Stimulated activated CD4-positive, alpha-beta T cell treated with anti-CD3 and anti-CD28 coated beads, Interleukin-12 subunit alpha, Interleukin-12 subunit beta, amount 100 ng/mL, for 24 hours (primary cell): ENCODE measurements at regions not wholly inside any gene's neighbourhood (a gene's known extent, or its start where the extent isn't known, plus 50 kb on each side); places are given as distances from the start of the nearest gene placed in this dataset.

Source experiments
- DNase-seq, 2 experiments: peaks; one replicate each; pipeline ENCODE4 v3.0.0-alpha.2; 2020; ENCODE audit warnings: low read depth in 2 of 2

DNA sequence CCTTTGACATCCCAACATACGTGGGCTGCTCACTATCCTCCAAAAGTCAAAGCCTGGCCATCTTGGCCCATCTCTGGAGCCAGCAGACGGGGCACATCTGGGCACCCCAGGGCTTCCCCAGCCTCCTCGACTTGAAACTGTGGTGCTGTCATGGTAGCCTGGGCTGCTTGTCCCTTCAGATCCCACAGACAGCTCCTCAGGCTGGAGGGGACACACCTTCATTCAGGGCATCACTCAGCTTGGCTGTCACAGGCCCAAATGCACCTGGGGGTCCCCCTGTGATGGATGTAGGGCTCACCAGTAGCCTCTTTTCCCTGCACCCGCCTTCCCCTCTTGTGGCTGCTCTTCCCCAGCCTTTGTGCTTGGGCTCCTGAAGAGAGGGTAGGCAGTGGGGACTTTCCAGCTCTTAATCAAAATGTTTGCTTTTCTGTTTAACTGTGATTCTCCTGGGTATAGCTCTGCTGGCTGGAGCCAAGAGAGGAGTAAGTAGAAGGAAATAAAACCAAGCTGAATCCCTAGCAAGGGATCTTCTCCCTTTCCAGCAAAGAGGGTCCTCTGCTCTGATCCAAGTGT lies 92.3 kb downstream of the GYPC start:
- no peak for DNase-seq

DNA sequence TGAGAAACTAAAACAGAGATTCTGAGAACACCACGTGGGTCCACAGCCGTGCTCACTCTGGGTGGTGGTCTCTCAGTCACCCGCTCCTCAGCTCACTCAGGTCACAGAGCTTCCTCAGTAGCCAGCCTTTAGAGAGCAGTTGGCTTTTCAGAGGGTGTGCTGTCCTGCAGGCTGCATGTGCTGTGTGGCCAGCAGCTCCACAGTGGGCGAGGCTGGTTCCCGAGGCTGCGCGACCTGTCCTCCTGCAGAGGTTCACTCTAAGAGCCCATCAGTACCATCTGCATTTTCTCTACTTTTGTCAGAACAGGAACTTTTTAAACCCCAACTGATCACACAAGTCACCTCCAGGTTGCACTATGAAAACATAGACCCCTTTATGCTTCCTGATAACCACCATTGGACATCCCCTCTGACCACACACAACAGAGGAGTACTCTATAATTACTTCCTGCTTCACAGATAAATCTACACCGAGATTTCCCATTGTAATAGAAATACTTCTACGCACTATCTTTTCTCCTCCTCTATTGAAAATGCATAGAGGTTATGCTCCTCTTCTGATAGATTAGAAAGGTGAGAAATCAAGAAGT lies 93.1 kb downstream of the GYPC start:
- no peak for DNase-seq

DNA sequence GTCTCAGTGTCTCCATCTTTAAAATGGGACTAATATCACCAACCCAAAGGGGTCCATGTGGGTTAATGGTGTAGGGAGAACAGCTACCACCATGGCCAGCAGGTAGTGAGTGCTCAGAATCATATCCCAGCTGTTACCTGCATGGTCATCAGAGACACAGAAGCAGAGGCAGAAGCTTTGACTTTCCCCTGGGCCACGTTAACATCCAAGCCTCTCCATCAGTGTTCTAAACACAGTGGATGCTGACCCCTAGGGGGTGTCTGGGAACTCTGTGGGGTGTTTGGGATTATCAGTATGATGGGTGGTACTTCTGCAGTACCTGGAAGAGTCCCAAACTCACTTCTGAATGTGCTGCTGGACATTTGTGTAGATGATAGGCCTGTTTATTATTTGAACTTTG lies 93.6 kb downstream of the GYPC start:
- no peak for DNase-seq

DNA sequence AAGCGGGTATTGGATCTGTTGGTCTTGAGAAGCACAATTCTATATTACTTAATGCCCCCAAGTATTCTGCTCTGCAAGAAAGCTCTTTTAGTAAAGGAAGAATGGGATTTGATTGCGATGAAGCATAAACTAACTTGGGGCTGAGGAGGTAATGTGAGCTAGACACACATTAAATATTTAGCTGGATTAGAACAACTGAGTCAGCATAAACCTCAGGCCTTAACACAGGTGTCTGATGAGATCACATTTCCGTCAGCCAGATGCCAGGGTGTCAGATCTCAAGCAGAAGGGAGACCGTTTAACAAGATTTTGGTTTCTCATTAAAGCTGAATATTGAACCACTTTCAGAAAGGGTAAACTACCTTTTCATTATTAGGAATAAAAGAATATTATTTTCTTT lies 94.5 kb downstream of the GYPC start:
- no peak for DNase-seq

DNA sequence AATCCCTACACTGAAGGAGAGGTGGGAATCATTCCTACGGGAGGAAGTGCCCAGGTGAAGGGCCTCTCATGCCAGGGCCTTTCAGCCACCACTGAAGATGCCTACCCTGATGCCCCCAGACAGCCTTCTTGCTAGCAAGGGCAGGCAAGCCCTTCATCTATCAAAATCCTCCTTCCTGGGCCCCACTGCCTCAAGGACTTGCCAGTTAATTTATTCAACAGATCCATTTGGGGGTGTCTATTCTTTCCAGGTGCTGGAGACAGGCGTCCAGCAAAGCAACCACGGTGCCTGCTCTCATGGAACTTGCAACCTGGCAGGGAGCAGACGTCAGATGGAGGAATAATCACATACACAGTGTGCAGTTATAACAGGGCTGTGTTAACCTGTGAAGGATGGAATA lies 95.5 kb downstream of the GYPC start:
- no peak for DNase-seq

DNA sequence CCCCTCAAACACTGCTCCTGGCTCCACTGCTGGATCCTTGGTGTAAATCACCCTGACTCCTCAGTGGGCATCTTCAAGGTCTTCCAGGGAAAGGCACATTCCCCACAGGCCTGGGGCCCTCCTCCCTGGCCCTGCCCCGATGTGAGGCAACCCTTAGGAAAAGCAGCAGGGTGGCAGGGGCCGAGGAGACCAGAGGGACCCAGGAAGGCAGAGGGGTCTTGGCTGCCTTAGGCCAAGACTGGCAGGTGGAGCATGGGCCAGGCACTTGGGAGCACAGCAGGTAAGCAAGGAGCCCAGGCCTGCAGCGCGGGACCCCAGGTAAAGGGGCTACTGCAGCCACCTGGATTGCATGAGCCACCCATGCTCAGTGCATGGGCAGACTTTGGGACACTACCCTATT lies 96.9 kb downstream of the GYPC start:
- no peak for DNase-seq

DNA sequence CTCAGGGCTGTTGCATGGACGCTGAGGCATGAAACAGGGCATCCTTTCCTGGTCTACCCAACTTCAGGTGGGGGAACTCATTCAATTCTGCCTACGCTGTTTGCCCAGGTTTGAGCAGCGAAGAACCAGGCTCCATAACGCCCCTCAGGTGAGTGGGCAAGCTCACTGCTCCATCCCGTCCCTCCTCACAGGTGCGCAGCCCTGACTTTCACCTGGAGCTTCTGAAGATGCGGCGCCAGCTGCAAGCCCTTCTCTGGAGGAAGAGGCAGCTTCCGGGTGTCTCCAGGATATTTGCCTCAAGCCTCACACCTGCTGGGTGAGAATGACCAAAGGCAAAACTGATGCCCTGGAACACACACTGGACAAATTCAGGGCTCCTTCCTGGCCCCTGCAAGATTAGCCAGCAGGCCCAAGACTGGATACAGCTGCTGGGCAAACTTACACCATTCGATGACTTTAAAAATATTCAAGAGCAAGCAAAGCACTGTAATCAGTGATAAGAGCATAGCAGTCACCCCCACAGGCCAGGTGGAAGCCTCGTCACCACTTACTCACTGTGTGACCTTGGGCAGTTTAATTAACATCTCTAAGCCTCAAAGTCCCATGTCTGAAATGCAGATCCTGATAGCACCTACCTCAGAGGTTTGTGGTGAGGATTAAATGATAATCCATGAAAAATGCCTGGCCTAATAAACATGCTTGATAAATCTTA lies 97.7 kb downstream of the GYPC start:
- DNase-seq: no peak

DNA sequence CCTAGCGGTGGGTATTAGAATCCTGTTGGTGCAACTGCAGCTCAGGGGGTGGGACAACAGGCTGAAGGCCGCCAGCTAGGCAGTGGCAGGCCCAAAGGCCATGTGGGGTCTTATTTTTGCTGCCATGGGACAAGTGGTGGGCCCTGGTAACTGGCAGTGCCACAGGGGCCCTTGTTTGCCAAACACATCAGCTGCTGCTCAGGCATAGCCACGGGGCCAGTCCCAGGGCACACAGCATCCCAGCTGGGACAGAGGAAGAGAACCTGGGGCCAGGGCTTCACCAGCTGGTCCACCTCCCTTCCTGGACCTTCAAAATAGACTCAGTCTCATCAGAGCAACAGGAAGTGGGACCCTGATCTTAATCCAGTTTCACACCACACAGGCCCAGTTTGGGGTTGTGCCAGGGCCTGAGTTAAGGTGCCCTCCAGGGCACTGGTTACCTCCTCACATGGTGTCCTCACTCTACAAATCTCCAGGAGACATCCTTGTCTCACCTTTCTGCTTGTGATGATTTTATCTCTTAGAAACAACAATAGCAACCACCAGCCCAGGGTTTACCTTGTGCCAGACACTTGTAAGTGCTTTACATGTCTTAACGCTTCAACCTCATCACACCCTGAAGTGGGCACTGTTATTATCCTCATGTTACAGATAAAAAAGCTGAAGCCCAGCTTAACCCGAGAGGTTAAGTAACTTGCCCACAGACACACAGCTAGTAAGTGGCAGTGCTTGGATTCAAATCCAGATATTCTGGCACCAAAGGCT lies 98.5 kb downstream of the GYPC start:
- no peak for DNase-seq

DNA sequence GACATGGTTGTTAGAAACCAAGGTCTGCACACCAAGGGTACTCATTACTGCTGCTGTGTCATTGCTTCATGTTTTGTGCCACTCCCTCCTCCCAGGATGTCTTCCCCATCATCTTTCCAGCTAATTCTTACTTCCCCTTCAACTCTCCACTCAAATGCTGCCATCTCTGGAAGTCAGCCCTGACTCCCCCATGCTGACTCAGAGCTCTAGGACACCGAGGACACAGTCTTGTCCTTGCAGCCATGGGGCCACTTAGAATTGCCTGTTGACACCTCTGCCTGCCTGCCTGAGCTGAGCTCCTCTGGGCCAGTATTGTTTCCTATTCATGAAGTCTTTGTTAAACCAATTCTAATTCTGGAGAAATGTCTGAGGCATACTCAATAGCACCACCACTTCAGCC lies 100.2 kb downstream of the GYPC start:
- DNase-seq: no peak

DNA sequence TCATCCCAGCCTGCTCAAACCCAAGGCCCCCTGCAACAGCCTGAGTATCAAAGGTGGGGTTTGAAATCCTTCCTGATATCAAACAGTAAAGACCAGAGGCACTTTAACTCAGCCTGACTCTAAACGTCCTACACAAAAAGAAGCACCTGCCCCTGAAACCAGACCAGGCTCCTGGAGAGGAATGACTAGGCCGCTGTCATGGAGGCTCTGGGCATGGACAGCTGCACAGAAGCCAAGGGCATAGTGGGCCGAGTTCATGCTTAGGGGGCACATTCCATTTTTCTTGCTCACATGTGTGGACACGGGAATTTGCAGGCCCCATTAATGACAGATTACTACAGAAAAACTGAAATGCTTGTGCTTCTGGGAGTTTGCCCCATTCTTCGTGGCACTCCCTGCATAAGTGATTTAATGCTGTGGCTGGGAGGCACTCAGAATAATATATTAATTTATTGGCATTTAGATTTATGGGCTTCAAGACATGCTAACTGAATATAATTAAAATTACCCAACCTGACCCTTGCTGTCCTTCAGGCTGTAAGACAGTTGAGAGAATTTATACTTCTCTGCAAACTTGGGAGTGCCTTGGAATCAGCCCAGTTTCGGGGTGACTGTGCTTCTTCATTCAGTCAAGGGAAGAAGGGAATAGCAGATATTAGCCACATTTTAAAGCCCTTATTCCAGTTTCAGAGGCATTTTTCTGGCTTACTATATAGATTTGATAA lies 105.5 kb downstream of the GYPC start:
- no peak for DNase-seq

DNA sequence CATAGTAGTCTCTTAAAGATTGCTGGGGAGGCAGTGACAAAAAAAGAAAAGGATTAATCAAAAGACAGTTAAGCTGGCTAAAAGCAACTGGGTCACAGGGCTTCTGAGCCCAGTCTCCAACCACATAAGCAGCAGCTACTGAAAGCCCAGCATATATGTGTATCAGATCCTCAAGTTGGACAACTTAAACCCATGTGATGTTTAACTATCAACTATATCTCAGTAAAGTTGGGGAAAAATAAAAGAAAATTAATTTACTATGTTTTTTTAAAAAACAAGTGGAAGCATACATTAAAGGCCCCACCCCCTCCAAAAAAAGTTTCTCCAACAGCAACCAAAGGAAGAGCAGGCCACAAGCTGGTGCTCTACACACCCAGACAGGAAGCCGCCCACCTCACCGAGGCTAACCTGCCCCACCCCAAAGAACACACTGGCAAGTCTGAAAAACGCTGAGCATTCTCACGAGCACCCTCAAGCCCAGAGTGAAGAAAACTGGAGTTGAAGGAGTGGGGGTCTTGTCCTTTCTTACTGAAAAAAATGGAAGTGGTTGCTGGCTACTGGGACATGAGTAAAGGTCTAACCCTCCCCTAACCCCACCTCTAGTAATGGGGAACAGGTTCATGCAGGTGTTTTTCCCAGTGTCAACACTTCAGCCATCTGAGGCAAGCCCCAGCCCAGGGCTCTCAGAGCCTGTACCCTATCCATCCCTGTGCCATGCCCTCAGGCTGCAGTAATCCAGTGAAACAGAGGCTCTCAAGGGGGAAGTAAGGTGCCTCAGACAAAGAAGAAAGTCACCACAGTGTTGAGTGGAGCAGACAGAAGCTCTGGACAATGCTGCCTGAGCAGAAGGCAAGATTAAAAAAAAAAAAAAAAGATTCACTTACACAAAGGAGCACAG lies 106.3 kb downstream of the GYPC start:
- DNase-seq: peak in 1 of 2 experiments; percentile 16

DNA sequence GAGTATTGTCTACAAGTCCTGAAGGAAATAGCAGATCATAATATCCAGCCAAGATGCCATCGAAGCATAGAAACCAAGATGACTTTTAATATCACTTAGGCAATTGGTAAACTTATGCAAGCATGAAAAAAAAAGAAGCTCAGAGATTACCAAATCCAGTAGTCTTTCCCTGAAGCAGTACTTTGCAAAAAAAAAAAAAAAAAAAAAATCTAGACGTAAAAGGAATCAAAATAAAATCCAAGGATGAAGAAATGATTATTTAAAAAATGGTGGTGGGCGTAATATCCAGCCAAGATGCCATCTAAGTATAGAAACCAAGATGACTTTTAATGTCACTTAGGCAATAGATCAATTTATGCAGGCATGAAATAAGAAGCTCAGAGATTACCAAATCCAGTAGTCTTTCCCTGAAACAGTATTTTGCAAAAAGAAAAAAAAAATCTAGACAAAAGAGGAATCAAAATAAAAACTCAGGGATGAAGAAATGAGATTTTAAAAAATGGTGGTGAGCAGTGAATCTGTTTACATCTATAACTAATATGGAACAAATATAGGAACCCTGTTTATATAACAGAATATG lies 108.8 kb downstream of the GYPC start:
- no peak for DNase-seq

DNA sequence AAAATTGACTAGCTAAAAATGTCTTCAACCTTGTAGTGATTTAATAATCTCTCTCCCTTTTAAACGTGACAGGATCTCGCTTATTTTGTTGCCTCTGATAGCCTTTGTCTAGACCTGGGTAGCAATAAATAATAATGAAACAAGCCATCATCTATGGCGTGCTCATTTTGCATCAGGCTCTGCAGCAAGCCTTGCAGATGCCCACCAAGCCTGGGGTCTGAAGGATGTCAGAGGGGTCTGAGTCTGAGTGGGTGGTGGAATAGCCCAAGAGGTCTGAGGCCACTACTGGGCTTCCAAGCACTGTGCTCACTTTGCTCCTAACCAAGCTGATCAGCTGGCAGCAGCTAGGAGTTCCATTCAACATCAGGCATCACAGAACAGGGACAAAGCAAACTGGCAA lies 109.4 kb downstream of the GYPC start:
- DNase-seq: no peak

DNA sequence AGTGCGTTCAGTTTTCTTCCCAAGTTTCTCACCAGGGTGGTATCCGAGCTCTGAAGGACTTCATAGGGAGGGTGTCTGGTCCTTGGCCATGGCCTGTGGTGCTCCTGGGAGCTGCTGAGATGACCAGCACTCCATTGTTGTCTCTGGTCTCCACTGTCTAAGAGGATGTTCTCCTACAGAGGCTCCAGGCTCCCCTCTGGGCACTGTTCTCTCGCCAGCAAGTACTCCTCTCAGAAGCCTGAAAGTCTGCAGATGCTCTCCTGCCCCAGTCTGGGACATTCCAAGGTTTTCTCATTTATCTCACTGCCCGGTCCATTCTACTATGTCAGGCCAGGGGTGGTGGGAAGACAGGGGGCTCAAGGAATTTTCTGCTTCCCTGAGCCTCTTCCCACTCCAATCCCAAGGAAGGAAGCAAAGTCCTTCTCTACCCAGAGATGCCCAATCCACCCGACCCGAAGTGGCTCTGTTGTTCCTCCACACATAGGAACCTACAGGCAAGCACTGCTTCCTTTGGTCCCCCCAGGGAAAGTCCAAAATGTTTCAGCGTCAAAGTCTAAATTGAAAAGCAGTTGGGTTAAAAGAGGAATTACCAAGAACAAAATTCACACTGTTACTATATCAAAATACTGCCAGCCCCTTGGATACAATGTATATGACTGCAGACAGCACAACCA lies 110.5 kb downstream of the GYPC start:
- no peak for DNase-seq

DNA sequence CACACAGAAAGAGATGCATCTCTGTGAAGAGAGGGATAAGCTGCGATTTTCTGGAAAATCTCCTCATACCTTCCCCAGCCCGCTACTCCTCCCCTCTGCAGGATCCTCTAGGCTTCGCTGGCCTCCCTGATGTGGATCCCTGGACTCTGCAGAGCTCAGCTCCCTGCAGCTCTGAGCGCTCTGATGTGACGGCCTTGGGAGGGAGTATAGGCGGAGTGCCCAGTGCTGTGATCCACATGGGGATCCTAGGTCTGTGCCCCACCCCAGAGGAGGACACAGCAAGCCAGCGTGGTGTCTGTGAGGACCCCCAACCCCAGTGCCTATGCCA lies 111.0 kb downstream of the GYPC start:
- no peak for DNase-seq

DNA sequence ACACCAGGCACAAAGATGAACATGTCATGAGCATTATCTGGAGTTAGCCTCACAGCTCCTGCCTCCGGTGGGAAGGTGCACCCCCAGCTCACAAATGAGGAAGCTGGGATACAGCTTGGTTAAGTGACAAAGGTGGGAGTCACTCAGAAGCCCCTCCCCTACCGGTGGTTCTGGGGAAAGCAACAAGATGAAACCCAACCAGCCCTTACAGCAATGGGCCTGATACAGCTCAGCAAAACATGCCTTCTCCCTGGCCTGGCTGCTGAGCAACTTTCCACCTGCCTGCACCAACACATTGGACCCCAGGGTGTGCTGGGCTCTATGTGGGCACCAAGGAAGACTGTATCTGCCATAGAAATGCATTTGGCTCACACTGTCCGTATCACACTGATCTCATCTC lies 113.2 kb downstream of the GYPC start:
- no peak for DNase-seq

DNA sequence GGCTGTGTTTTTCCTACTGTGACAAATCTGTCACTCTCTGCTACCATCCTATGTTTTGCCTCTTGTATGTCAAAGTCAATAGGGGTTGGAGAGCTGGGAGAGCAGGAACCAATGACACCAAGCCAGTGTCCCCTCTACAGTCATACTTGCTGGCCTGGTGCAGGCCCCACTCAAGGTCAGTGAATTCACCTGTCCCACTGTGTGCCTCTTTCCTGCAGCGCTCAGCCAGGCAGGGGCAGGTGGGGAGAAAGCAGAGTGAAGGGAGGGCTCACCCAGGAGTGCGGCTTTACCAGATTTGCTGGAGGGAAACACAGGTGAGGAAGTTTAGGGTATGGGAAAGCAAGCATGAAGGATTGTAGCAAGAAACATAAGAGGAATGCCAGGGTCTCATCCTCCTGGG lies 114.5 kb downstream of the GYPC start:
- no peak for DNase-seq

DNA sequence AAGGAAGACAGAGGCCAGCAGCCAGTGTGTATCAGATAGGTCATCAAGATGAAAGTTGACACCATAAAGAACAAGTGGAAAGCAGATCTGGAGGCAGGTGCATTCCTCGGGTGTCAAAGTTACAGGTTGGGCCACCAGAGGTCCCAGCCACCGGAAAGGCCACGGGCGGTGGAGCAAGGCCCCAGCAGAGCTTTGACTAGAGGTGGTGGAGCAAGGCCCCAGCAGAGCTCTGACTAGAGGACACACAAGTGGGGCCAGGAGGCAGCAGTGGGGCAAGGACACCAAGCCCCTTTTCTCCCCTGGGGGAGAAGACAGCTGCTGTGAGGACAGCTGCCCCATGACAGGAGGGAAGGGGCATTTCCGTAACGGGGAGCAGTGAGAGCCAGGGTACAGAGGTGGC lies 115.1 kb downstream of the GYPC start:
- DNase-seq: no peak

DNA sequence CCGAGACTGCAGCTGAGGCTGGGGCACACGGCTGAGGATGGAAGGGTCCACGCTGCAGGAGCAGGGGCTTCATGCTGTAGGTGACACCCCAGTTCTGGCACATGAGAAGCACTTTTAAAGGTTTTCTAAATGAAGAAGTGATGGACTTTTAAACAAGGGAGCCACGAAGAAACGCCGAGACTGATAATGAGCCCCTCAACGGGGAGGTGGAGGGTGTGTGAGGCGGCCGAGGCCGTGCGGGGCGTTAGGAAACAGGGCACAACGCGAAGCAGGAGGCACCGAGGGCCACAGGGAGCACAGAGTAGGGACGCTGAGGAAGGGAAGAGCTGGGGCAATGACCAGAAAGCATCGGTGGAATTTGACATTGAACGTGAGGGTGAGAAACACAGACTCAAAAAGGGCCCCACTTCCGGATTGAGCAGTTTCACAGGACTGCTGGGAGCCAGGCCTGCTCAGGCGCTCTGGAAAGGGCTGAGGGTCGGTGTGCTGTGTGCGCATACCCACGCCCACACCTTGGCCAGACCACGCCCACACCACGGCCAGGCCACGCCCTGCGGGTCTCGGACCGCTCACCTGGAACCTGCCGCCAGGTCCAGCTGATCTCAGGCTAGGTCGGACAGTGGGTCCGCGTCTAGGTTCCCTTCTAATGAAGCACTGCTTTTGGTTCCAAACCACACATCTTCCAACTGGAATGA lies 115.7 kb downstream of the GYPC start:
- no peak for DNase-seq

DNA sequence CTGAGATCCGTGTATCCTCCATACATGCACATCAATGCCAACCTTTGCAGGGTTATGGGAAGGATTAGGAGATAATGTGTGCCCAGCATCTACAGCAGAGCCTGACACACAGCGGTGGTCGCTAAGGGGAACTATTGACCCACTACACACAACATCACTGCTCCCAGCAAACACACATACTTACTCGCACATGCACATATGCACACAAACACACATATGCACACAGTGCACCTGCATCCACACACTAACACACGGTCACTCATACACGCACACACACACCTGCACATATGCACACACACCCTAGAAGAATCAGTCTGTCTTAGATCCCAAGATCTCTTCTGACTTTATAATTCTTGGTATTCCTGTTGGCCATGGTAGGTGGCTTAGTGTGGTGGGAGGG lies 118.3 kb downstream of the GYPC start:
- no peak for DNase-seq
